ENCODE measurements at regions not wholly inside any gene's neighbourhood (a gene's known extent, or its start where the extent isn't known, plus 50 kb on each side); places are given as distances from the start of the nearest gene placed in this dataset.
"Not testable (repeated sequence)": the region's sequence is repeated elsewhere in the genome, so short reads cannot be mapped to it uniquely, and the experiment has no call there.

DNA sequence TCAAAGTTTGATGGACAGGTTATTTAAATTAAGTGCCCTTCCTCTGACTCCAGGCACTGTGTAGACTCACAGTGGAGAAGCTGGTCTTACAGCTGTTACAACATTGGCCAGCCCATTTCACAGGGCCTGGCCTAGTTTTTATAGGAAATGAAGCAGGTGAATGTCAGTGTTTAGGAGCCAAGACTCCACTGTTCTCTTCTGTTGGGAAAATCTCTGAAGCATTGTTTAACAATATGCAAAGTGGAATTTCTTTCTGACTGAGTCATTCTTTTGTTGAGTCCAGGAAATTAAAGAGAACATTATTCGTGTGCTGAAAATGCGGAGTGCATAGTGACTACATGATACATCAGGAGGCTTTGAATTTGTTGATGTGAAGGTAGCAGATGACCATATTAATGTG, 64.7 kb downstream of the ARRDC4 start:
- DNase-seq: no peak

DNA sequence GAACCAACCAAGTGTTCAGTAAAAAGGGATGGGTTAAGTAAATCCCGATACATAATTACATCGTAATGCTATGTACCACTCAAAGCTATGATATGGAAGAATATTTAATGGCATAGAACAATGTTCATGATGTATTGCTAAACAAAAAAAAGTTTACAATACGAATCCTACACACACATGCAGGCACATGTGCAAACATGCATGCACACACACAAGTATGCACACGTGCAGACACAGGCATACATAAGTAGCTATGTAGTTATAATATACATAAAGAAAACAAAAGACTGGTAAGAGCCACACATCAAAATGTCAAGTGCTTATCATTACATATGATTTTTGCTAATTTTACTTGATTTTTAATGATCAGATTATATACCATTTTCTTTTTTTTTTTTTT, 74.2 kb downstream of the ARRDC4 start:
- no peak for DNase-seq

DNA sequence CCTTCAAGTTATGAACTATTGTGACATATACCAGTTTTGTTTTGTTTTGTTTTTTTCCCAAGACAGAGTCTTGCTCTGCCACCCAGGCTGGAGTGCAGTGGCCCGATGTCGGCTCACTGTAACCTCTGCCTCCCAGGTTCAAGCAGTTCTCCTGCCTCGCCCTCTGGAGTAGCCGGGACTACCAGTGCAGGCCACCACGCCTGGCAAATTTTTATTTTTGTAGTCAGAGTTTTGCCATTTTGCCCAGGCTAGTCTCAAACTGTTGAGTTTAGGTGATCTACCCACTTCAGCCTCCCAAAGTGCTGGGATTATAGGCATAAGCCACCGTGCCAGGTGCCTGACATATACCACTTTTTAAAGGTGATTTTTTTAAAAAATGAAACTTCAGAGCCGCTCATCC, 74.6 kb downstream of the ARRDC4 start:
- DNase-seq: no peak

DNA sequence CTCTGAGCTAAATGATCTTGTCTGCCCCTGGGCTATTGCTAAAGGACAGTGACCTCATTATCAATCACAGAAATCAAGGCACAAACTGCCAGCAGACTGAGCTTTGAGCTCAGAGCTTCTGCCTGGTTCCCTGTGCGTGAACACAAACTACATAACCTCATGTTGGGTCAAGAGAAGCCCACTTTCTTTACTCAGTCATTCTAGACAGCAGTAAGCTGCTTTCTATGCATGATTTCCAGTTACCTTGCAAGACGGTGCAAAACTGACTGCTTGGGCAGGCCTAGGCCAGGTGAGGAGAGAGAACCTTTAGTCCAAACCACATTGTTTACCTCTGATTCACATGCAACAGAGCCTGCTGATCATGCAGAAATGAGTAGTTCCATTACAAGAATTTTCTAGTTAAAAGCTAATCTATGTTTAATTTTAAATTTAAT, 75.1 kb downstream of the ARRDC4 start:
- no peak for DNase-seq

DNA sequence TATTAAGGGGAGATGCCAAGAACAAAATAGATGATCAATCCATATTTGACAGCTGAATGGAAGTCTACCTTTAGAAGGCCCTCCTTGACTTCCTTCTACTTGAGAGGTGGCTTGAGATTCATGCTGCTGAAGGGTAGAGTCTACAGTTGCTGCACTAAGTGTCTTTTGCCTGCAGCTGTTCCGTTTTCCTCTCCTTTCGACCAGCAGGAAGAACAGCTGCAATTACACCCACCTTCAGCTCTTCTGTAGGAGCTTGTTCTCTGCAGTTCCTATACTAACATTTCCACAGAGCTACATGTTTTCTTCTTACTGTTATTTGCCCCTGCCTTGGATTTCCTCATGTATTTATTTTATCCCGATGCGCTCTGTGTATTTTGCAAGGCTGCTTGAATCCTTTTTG, 79.1 kb downstream of the ARRDC4 start:
- DNase-seq: no peak

DNA sequence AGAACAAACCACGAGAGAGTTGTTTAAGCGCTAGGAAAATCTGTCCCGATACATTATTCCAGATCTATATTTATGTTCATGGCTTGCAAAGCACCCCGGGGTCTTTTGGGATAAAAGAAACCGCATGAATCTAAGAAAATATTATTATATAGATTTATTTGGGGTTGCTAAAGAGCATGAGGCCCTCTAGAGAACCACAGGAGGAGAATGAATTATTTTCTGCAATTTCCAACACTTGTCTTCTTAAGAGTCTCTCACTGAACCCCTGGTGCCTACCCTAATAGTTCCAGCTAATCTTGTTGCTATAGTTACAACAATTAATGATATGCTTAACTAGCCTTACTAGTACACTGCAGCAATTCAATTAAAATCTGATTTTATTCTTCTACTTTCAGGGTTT, 79.6 kb downstream of the ARRDC4 start:
- no peak for DNase-seq

DNA sequence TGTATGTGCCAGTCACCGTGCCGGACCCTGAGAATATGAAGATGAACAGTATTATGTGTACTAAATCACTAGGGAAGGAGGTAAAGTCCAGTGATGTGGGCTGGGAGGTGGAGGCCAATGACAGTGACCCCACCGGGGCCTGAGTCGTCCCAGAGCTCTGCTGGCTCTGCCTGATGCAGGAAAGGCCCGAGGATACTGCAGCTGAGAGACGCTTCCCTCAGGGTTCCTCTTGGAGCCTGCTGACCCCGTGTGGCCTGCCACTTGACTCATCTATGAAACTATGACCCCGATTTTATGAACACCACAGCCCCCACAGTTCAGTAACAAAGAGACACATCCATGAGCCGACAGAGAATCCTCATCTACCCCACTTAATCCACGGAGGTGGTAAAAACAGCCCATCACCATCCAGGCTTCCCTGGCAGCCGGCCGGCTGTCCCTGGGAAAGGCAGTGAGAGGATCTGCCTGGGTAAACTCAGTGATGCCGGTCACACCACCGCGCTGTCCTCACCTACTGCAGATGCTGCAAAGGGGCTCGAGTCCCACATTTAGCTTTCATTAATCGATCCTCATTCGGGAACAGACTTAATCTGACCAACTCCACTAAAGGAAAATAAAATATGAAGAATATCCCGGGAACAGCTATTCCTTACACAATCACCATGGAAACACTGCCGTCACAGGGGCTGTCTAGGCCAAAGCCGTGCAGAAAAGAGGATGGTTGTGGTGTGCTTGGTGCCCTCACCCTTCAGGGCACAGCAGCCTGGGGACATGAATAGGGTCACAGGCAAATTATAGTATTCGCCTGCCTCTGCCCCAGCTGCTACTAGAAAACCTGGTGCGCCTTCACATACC, 82.9 kb downstream of the ARRDC4 start:
- no peak for DNase-seq

DNA sequence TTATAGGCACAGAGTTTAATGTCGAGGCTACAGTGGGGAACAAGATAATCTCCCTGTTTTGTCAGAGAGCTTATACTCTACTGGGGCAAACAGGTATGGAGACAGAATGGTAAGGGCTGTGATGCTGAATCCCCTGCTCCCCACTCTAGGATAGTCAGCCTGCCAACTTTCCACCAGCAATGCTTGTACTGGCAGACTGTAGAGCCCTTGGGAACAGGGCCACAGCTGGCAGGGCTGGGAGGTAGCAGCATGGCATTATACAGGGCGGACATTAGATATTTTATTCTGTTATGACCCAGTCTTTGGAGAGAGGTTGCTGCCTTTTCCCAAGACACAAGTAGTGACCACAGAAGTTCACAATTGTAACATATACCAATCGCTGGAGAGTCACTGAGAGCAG, 91.2 kb downstream of the ARRDC4 start:
- no peak for DNase-seq

DNA sequence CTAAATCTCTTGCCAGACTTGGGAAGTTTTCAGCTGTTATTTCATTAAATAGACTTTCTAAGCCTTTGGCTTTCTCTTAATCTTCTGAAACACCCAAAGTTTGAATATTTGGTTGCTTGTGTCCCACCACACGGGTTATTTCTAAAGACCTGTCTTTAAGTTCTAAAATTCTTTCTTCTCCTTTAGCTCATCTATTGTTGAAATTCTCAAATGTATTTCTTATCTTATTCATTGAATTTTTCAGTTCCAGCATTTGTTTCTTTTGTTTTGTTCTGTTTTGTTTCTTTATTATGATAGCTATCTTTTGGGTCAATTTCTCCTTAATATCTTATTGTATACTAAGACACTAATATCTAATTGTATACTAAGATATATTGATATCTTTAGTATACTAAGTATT, 97.0 kb downstream of the ARRDC4 start:
- no peak for DNase-seq

DNA sequence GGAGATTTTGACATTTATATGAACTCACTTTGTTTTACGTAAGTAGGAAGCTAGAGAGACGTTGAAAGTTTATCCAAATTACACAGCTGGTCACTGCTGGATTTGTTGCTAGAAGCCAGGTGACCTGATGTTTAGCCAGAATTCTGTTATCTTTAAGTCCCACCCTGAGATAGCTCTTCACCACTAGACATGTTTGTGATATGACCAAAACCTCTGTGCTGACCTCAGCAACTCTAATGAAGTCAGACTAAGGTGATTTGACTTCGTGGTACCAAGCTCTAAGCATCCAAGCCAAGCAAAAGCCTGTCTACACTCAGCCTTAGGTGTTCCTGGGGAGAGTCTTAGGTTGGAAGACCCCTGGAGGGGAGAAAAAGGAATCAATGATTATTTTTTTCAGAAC, 102.4 kb downstream of the ARRDC4 start:
- no peak for DNase-seq

DNA sequence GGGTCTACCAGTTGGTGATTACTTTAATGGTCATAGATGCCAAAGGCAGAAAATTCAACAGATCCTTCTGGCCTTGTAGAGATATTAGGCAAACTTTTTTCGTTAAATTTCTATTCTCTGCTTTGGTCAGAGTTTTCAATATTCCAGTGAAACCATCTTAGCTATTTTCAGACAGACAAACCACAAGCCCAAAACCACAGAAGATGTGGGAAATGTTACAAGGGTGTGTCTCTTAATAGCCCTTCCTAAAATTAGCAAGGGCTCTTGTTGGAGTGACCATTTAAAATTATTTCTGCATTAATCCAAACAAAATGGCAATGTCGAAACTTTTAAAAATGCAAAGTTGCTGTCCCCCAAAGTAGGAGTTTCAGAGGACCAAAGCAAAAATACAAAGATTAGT, 102.8 kb downstream of the ARRDC4 start:
- DNase-seq: no peak

DNA sequence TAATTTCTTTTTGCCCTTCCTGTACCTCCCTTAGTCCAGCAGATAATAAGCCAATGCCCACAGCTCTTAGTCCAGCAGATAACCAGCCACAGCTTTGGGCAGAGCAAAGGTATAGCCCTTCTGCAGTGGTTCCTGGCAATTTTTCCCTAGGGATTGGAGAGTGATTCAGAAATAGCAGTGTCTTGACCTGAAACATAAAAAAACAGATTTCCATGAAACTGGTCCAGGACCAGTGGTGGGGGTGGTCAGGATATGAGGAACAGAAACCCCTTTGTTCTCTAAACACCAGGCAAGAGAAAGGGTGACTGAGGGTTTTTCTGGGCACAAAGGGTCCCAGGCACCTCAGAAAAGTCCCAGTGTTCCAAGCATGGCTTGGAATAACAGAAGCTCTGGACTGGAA, 103.4 kb downstream of the ARRDC4 start:
- no peak for DNase-seq

DNA sequence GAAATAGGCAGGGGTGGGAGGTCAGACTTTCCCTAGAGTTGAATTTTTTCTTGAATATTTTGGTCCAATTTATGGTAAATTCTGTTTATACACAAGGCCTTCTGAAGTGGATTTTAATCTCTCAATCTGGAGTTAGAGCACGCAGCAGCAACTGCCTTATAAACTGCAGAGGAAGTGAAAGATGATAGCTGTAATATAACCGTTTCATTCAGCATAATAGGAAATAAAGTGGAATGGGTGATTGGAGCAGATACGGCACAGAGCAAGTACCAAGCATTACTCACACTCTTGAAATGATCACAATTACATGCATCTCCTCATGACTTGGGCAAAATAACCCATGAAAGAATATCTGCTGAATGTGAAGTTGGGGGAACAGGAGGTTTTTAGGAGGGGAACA, 106.8 kb downstream of the ARRDC4 start:
- DNase-seq: no peak

DNA sequence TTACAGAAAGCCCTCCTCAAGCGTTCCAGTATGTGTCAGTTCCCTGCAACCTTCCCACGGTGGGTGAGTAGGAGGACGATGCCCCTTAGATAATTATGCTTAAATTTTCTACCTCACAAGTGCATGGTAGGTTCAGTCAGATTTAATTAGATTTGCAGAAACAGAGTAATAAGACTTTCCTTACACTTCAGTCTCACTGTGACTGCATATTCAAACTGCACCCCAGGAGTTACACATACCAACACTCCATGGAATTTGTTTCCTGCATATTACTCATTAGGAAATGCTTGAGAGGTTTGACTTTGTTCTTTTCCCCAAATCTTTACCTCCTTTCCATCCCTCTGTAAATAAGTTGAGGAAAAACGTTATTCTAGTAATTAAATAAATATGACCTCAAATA, 108.8 kb downstream of the ARRDC4 start:
- no peak for DNase-seq

DNA sequence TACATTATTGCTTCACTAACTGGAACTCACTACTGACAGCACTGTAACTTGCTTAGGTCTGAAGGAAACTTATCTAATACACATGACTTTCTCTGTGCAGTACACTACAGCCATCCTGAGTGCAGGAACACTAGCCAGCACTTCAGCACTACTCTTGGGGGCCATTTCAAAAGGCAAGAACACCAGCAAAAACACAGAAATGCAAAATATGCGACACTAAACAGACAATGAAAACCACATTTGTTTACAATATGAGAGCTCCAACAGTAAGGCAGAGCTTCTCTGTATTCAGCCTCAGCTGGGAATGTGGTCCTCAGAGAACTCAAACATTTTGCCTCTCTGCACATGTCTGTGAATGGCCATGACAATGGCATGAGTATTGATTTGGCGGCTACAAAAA, 109.6 kb downstream of the ARRDC4 start:
- DNase-seq: no peak

DNA sequence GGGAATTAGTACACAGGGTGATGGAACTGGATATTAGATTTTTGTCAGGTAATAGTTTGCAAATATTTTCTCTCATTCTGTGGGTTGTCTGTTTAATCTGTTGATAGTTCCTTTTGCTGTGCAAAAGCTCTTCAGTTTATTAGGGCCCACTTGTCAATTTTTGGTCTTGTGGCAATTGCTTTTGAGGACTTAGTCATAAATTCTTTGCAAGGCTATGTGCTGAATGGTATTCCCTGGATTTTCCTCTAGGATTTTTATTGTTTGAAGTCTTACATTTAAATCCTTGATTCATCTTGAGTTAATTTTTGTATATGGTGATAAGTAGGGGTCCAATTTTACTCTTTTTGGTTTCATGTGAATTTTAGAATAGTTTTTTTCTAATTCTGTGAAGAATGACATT, 111.3 kb downstream of the ARRDC4 start:
- DNase-seq: no peak

DNA sequence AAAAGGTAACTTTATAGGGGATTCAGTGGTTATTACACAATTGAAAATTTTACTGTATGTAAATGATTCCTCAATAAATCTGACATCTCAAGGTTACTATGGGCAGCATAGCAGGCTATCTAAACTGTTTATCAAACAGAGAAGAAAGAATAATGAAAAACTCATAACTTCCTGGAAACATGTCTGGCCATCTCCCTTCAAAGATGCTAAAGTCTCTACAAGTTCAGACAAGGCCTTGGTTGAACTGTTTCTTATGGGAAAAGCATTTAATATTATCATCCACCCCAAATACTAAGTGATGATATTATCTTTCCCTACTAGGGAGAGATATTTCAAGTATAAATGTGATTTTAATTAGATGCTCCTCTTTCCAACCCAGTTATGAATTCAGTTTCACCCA, 114.9 kb downstream of the ARRDC4 start:
- no peak for DNase-seq

DNA sequence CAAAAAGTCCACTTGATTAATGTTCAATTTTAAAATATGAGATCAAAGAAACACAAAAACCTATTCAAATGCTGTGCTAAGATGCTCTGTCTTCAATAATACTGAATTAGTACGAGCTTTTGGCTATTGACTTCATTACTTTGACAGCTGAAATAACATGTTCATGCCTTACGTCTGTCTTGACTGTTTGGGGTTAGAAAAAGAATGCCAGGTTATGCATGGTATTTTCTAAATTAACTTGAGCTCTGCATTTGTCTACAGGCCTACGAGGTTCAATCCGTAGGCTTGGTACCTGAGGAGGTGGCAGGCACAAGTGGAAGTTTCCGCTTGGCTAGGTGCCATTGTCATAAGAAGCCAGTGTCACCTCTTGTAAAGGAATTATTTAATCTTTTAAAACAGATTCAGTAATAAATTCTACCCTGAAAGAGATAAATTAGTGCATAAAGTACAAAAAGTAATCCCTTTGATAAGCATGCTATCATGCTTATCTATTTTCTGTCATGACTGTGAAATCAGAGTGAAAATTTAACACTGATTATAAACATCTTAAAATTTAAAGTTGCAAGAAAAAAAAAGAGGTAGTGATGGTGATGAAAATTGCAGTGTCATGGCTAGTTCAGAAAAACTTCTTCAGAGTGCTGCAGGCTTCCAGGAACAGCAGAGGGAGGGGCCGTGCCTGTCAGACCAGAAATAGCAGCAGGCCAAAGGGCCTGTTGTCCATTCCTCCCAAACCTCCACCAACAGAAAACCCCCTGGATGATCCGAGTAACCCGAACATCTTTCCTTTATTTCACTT, 115.7 kb downstream of the ARRDC4 start:
- no peak for DNase-seq

DNA sequence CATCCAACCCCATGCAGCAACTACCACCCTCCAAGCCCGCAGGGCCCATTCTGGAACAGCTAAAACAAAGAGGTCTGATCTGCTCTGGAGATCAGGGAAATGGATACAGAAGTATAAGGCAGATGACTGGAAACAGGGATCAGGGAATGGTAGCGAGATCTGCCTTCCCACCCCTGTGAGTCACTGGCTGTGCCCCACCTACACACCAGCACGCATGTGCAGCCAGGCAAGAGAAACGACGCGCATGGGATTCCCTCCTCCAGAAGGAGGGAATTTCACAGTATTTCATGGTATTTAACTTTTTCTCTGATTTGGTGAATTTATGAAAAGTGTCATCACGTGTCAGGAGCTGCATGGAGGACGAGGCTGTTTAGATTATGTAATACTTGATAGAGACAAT, 116.7 kb downstream of the ARRDC4 start:
- DNase-seq: no peak

DNA sequence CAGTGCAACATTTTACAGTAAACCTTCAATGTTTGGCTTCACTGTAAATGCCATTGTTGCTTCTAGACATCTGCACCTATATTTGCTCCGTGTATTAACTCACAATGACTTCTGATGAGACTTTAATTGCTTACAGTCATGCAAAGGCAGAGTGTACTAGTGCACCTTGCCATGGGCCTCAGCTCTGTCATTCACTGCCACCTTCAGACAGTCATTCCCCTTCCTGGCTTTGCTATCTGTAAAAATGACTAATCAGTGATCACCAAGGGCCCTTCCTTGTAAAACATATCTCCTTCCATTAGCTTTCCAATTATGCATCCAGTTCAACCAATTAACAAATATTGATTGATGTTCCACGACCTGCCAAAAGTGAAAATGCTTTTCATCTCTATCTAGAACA, 120.3 kb downstream of the ARRDC4 start:
- DNase-seq: no peak

DNA sequence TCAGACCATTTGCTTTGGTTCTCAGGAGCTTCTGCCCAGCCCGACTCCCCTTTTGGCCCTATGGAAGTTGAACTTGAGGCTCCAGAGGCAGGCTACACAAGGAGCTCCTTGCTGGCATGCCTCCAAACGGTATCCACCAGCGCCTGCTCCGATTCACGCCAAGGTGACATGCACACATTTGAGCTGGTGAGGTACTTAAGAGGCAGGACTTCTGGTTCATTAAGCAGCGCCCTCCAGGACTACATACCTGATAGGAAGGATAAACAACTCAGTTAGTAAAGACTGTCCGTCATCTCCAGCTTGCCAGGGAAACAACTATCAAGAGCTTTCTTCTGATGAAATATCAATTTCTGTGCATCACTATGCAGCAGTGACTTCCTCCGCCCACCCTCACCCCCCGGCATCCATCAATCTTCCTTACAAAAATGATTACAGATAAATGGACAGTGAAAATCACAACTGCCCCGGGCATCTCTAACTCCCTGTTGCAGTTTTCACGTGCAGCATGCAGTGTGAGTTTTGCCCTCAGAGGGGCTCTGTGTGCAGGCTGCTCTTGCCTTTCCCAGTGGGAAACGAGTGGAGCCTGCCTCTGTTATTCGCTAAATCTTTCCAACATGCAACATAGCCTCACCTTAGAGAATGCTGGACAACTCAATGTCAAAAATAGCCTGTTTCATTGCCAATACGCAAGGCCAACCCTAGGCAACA, 122.9 kb downstream of the ARRDC4 start:
- DNase-seq: no peak

DNA sequence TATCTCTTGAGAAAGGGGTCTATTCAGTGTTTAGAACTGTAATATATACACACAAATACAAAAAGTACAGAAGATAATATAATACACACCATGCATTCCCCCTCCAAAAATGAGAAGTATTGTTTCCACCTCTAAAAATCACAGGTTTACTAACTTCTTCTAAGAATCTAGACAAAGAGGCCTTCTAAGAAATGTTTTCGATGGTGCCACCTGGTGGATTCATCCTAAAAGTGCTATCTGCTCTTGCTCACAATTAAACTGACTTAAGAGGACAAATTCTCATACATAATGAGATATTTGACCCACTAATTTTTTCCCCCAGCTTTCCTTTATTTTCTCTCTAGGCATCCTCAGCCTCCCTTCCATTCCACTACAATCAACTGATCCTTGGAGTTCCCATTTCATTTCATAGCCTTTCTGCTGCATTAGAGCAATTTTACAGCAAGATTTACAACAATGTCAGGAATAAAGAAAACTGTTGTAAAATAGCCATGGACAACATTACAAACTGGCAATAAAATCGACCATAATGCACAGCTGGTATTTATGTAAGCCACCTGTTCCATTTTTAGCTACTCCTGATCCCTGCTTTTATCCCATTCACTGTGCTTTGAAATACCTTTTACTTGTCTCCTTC, 124.6 kb downstream of the ARRDC4 start:
- no peak for DNase-seq

DNA sequence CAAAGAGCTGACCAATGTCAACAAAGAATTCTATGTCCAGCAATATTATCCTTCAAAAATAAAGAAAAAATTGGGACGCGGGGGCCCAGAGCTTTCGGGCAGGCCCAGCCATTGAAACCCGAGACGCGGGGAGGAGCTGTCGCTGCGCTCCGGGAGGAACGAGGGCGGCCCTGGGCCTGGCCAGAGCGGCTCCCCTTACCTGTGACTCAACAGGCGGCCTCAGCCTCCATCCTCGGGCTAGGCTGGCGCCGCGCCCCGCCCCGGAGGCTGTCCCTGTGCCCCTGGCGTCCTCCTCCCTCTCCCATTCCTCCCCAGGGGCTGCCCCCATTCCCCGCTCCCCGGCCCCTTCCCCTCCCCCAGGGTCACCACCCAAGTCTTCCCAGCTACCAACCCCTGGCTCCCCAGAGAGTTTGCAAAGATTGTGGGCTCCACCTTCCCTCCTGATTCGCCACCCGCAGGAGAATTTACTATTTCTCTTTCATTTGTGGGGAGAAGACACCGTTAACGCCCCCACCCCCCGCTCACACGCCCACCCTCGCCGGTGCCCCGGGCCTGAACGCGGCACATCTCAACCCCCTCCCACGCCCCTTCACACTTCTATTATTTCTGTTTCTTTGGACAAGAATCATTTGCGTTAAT, 127.9 kb downstream of the ARRDC4 start:
- DNase-seq: not testable (repeated sequence)

All from 8988T (cell line).